ENCODE measurements at regions not wholly inside any gene's neighbourhood (a gene's known extent, or its start where the extent isn't known, plus 50 kb on each side); places are given as distances from the start of the nearest gene placed in this dataset.

DNA sequence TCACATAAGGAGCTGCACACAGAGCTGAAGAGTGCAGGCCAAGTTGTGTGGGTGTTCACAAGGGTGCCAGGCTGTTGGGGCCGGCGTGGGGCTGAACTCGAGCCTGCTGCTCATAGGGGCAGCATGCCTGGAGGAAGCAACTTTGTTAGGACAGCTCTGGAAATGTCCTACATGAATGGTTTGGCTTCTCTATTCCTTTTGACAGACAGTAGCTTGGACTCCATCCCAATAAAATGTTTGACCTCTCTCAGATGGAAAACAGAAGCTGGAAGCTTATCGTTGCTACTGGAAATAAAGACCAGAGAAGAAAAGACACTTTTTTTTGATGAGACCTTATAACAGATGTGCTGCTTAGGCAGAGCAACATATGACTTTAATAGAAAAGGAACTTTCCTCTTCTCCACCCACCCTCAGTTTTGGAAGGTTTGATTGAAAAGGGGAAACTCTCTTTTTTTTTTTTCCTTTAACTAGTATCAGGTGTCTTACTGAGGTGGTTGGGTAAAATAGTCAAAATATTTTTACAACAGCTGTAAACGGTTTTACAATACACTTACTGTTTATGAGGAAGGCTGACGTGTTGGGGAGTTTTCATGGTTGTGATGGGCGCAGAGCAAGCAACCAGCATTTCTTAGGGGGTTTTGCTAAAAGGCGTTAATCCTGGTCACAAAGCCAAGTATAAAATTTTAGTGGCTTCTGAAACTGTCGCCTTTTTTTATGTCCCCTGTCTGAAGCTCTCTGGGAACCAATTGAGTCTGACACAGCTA is 80.7 kb upstream of the EEF1E1 start:
- TF ChIP-seq, protein P1, sequence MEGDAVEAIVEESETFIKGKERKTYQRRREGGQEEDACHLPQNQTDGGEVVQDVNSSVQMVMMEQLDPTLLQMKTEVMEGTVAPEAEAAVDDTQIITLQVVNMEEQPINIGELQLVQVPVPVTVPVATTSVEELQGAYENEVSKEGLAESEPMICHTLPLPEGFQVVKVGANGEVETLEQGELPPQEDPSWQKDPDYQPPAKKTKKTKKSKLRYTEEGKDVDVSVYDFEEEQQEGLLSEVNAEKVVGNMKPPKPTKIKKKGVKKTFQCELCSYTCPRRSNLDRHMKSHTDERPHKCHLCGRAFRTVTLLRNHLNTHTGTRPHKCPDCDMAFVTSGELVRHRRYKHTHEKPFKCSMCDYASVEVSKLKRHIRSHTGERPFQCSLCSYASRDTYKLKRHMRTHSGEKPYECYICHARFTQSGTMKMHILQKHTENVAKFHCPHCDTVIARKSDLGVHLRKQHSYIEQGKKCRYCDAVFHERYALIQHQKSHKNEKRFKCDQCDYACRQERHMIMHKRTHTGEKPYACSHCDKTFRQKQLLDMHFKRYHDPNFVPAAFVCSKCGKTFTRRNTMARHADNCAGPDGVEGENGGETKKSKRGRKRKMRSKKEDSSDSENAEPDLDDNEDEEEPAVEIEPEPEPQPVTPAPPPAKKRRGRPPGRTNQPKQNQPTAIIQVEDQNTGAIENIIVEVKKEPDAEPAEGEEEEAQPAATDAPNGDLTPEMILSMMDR (IDR thresholded peaks at IDR 0.05; ENCODE audit: low read depth, low read length), result no peak
- in situ Hi-C loops (cut with HindIII; ENCODE audit: low sequenced_read_pairs), result no loop called here
- no peak overlapping the region for H3K4me3 ChIP-seq (ENCODE audit: low read depth, low read length)
- no peak for DNase-seq (ENCODE audit: low read depth, low spot score)

DNA sequence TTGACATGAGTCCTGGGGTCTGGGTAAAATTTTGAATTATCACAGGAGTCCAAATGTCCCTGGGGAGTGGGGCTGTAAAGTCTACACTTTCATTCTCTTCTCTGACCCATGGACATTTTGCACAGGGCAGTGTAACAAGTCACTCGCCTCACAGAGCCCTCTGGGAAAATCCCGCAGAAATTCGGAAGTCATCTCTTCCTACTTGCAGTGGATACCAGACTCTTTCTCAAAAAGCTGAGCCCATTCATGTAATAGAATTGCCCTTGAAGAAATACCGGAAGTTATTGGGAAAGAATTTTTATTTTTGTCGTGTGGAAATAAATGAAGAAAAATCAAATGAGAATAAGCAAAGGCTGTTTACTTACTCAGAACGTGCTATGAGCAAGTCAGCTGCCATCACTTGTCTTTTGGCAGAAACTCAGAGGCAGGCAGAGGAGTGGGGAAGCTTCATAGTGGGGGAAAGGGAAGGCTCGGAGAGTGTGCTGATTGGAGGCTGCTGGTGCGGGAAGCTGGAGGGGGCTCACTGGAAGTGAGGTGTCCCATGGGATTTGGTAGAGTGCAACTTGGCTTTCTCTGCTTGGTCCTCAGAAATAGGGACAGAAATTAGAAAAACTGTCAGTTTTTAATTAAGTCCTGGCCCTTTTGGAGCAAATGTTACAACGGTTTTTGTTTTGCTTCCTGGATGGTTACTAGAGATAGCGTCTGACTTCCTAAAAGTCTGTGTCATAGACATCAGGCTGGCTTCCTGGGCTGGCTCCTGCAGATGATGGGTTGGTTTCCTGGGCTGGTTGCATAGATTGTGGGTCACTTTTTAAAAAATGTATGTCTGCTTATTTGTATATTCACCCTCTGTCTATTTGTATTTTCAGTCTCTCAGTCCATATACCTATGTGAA is 79.8 kb upstream of the EEF1E1 start:
- H3K4me3 ChIP-seq (ENCODE audit: low read depth, low read length), result no peak overlapping the region
- in situ Hi-C loops (cut with HindIII; ENCODE audit: low sequenced_read_pairs), result no loop called here
- TF ChIP-seq, protein P1 (IDR thresholded peaks at IDR 0.05; ENCODE audit: low read depth, low read length), result no peak
- DNase-seq (ENCODE audit: low read depth, low spot score), result no peak

DNA sequence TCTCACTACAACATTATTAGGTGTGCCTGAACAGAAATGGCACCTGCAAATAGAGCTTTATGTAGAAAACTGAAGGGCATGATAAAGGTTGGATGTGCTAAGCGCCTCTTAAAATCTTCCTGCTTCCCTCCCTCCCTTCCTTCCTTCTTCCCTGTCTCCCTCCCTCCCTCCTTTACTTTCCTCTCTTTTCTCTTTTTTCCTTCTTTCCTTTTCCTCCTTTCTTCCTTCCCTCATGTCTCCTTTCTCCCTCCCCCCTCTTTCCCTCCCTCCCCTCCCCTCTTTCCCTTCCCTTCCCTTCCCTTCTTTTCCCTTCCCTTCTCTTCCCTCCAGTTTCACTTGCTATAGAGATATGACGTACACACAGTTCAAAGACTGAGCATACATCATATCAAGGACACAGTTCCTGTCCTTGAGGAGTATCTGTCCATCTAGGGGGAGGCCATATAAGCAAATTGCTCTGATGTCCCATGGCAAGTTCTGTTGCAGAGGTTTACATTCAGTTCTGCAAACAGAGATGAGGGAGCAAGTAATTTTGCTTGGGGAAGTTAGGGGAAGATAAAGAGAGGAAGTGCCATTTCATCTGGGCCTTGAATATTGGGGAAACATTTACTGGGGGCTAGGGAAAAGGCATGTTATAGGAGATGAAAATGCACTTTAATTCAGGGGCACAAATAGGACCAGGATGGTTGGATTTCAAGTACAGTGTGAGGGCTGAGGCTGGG is 79.0 kb upstream of the EEF1E1 start:
- TF ChIP-seq, protein P1 (IDR thresholded peaks at IDR 0.05; ENCODE audit: low read depth, low read length), result no peak
- in situ Hi-C loops (cut with HindIII; ENCODE audit: low sequenced_read_pairs), result no loop called here
- H3K4me3 ChIP-seq (ENCODE audit: low read depth, low read length), result no peak overlapping the region
- no peak for DNase-seq (ENCODE audit: low read depth, low spot score)

DNA sequence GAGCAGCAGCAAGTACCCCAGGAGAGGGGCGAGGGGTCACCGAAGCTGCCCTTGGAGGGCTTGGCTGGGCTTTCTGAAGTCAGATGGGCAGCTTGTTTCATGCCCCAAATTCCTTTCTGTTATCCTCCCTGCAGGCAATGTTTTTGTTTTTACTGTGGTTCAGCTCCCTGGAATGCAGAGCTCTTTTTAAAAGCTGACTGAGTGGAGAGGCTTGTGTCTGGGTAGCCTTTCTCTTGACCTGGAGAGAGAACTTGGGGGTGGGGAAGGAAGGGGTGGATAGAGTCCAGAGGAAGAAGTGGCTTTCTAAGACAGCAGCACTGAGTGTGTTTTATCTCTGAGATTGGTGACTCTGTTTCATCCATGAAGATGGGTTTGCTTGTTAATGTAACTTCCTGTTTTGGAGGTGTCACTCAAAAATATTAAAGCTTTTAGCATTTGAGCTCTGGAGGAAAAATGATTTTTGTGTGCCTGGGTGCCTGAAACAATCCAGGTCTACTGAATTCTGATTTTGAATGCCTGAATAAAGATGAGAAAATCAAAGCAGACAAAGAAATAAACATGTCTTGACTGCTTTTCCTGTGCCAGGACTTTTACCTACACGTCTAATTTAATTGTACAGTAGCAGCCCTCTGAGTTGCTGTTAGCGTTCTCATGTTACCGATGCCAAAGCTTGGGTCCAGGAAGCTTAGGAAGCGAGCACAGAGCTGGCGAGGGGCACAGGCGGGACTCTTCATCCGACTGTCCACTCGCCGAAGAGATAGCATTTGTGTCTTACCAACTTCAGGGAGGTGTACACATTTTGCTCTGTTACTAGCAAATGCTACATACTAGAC is 78.2 kb upstream of the EEF1E1 start:
- DNase-seq (ENCODE audit: low read depth, low spot score), result peak; percentile 89
- in situ Hi-C loops (cut with HindIII; ENCODE audit: low sequenced_read_pairs), result no loop called here
- TF ChIP-seq, protein P1 (IDR thresholded peaks at IDR 0.05; ENCODE audit: low read depth, low read length), result no peak
- H3K4me3 ChIP-seq (ENCODE audit: low read depth, low read length), result no peak overlapping the region

DNA sequence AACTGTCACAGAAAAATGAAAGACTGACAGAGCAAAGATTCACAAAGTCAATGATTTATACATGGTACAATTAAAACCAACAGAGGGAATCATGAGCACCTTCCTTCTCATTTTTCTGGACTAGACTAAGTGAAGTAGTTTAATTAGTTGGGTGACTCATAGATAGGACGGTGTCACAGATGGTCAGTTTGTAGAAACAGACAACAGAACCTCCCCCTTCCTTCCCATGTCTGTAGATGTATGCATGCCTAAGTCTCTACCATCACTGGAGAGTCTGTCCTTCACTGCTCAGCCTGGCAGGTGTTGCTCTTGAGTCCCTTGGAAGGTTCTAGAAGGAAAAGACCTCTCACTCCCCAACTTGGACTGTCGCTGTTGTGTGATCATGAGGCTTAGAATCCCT is 75.4 kb upstream of the EEF1E1 start:
- DNase-seq (ENCODE audit: low read depth, low spot score), result no peak
- H3K4me3 ChIP-seq (ENCODE audit: low read depth, low read length), result no peak overlapping the region
- in situ Hi-C loops (cut with HindIII; ENCODE audit: low sequenced_read_pairs), result no loop called here
- TF ChIP-seq, protein P1 (IDR thresholded peaks at IDR 0.05; ENCODE audit: low read depth, low read length), result no peak
